ENCODE measurements at regions not wholly inside any gene's neighbourhood (a gene's known extent, or its start where the extent isn't known, plus 50 kb on each side); places are given as distances from the start of the nearest gene placed in this dataset.

- Histone ChIP-seq H3K4me1 (no peaks in the 10 kb centered on the region), H3K36me3 (ENCODE audit: insufficient read depth in 1 of 2, low read depth in 1 of 2) (no peaks in the 10 kb centered on the region), H3K27me3 (ENCODE audit: insufficient read depth in 3 of 3, low read length in 2 of 3) (no peaks in the 10 kb centered on the region), H3K9me3 (no peaks in the 10 kb centered on the region), H3K4me3 (no peak overlapping the region), H3K27ac (no peak overlapping the region)
- no peak for ATAC-seq
- 67 to 77% (median 77%) methylated on average over 4 of the region's 4 CpGs for WGBS, 3 donors
- TF ChIP-seq CTCF (IDR thresholded peaks at IDR 0.05): no peak
- intact Hi-C loops (cut with DNase I): no loop called here
- DNase-seq: no peak
Measured at GRCh38 chr9:105865285-105865684, 170.9 kb downstream of the TMEM38B start.

- DNase-seq: no peak
- no peak for ATAC-seq
- Histone ChIP-seq H3K9me3 (no peaks in the 10 kb centered on the region), H3K27me3 (ENCODE audit: insufficient read depth in 3 of 3, low read length in 2 of 3) (no peaks in the 10 kb centered on the region), H3K27ac (no peak overlapping the region), H3K4me1 (no peaks in the 10 kb centered on the region), H3K4me3 (no peak overlapping the region), H3K36me3 (ENCODE audit: insufficient read depth in 1 of 2, low read depth in 1 of 2) (no peaks in the 10 kb centered on the region)
- intact Hi-C loops (cut with DNase I): no loop called here
- 58 to 65% (median 60%) methylated on average over 2 of the region's 2 CpGs for WGBS, 3 donors
- TF ChIP-seq CTCF (IDR thresholded peaks at IDR 0.05): no peak
Measured at GRCh38 chr9:105871540-105871939, 177.2 kb downstream of the TMEM38B start.

- no peak for ATAC-seq
- 74 to 80% (median 76%) methylated on average over 3 of the region's 3 CpGs for WGBS, 3 donors
- no peak for DNase-seq
- no peak for TF ChIP-seq CTCF (IDR thresholded peaks at IDR 0.05)
- Histone ChIP-seq H3K4me3 (no peak overlapping the region), H3K27me3 (ENCODE audit: insufficient read depth in 3 of 3, low read length in 2 of 3) (no peaks in the 10 kb centered on the region), H3K36me3 (ENCODE audit: insufficient read depth in 1 of 2, low read depth in 1 of 2) (no peaks in the 10 kb centered on the region), H3K27ac (no peak overlapping the region), H3K4me1 (no peaks in the 10 kb centered on the region), H3K9me3 (no peaks in the 10 kb centered on the region)
- intact Hi-C loops (cut with DNase I): no loop called here
Measured at GRCh38 chr9:105873801-105874200, 179.5 kb downstream of the TMEM38B start.

GRCh38 chr9:105877721-105878120 is 183.4 kb downstream of the TMEM38B start:
- WGBS, 3 donors: 67 to 84% (median 80%) methylated on average over 1 of the region's 1 CpG
- H3K27me3 ChIP-seq (ENCODE audit: insufficient read depth in 3 of 3, low read length in 2 of 3): no peaks in the 10 kb centered on the region

More at GRCh38 chr9:105877721-105878120, 183.4 kb downstream of the TMEM38B start:
- Histone ChIP-seq H3K9me3 (no peaks in the 10 kb centered on the region), H3K27ac (no peak overlapping the region), H3K4me3 (no peak overlapping the region), H3K36me3 (ENCODE audit: insufficient read depth in 1 of 2, low read depth in 1 of 2) (no peaks in the 10 kb centered on the region), H3K4me1 (no peaks in the 10 kb centered on the region)
- no peak for TF ChIP-seq CTCF (IDR thresholded peaks at IDR 0.05)
- DNase-seq (no peak), ATAC-seq (no peak)
- intact Hi-C loops (cut with DNase I): no loop called here

Measured in psoas muscle (tissue), 7 donors.